SK-N-SH (cell line): ENCODE measurements at regions not wholly inside any gene's neighbourhood (a gene's known extent, or its start where the extent isn't known, plus 50 kb on each side); places are given as distances from the start of the nearest gene placed in this dataset.

Source experiments
- FOXM1 ChIP-seq: IDR thresholded peaks from 2 replicates; pipeline ENCODE4 v1.4.0; 2012; ENCODE audit warnings: low read depth, mild to moderate bottlenecking
- MEF2A ChIP-seq: IDR thresholded peaks from 2 replicates; pipeline ENCODE4 v1.4.0; 2012; ENCODE audit warnings: low read depth, borderline replicate concordance
- RAD21 ChIP-seq: IDR thresholded peaks from 2 replicates; pipeline ENCODE4 v1.6.1; 2012; ENCODE audit warnings: mild to moderate bottlenecking, low read length
- YY1 ChIP-seq: IDR thresholded peaks from 2 replicates; pipeline ENCODE4 v1.4.0; 2012; ENCODE audit warnings: low read depth, mild to moderate bottlenecking

- TF ChIP-seq YY1 (no peak), MEF2A (no peak), FOXM1 (no peak), RAD21 (no peak)
Observed at GRCh38 chr6:159101656-159102055, 56.9 kb upstream of the TAGAP start.
